ENCODE measurements at regions not wholly inside any gene's neighbourhood (a gene's known extent, or its start where the extent isn't known, plus 50 kb on each side); places are given as distances from the start of the nearest gene placed in this dataset.

DNA sequence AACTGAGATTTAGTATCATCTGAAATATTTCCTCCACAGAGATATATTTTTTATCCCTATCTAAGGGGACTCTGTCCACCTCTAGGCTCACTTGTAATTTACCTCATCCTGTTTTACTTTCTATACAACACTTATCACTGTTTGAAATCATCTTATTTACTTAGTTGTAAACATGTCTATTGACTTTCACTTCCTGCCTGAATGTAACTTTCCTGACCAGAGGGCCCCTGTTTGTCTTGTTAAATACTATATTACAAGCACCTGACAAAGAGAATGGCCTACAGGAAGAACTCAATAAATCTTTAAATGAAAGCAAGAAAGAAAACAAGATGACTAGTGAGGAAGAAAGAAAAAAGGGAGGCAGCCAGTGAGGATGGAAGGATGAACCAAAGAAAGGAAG, 1727.5 kb downstream of the LRRC4C start (continued):
- TF ChIP-seq, protein P1, sequence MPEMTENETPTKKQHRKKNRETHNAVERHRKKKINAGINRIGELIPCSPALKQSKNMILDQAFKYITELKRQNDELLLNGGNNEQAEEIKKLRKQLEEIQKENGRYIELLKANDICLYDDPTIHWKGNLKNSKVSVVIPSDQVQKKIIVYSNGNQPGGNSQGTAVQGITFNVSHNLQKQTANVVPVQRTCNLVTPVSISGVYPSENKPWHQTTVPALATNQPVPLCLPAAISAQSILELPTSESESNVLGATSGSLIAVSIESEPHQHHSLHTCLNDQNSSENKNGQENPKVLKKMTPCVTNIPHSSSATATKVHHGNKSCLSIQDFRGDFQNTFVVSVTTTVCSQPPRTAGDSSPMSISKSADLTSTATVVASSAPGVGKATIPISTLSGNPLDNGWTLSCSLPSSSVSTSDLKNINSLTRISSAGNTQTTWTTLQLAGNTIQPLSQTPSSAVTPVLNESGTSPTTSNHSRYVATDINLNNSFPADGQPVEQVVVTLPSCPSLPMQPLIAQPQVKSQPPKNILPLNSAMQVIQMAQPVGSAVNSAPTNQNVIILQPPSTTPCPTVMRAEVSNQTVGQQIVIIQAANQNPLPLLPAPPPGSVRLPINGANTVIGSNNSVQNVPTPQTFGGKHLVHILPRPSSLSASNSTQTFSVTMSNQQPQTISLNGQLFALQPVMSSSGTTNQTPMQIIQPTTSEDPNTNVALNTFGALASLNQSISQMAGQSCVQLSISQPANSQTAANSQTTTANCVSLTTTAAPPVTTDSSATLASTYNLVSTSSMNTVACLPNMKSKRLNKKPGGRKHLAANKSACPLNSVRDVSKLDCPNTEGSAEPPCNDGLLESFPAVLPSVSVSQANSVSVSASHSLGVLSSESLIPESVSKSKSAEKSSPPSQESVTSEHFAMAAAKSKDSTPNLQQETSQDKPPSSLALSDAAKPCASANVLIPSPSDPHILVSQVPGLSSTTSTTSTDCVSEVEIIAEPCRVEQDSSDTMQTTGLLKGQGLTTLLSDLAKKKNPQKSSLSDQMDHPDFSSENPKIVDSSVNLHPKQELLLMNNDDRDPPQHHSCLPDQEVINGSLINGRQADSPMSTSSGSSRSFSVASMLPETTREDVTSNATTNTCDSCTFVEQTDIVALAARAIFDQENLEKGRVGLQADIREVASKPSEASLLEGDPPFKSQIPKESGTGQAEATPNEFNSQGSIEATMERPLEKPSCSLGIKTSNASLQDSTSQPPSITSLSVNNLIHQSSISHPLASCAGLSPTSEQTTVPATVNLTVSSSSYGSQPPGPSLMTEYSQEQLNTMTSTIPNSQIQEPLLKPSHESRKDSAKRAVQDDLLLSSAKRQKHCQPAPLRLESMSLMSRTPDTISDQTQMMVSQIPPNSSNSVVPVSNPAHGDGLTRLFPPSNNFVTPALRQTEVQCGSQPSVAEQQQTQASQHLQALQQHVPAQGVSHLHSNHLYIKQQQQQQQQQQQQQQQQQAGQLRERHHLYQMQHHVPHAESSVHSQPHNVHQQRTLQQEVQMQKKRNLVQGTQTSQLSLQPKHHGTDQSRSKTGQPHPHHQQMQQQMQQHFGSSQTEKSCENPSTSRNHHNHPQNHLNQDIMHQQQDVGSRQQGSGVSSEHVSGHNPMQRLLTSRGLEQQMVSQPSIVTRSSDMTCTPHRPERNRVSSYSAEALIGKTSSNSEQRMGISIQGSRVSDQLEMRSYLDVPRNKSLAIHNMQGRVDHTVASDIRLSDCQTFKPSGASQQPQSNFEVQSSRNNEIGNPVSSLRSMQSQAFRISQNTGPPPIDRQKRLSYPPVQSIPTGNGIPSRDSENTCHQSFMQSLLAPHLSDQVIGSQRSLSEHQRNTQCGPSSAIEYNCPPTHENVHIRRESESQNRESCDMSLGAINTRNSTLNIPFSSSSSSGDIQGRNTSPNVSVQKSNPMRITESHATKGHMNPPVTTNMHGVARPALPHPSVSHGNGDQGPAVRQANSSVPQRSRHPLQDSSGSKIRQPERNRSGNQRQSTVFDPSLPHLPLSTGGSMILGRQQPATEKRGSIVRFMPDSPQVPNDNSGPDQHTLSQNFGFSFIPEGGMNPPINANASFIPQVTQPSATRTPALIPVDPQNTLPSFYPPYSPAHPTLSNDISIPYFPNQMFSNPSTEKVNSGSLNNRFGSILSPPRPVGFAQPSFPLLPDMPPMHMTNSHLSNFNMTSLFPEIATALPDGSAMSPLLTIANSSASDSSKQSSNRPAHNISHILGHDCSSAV (CRISPR knock-in tag; IDR thresholded peaks at IDR 0.05; ENCODE audit: borderline replicate concordance) = no peak
- TF ChIP-seq ZSCAN22 (CRISPR knock-in tag; IDR thresholded peaks at IDR 0.05) (no peak), SOX5 (CRISPR knock-in tag; IDR thresholded peaks at IDR 0.05; ENCODE audit: borderline replicate concordance) (peak; percentile 36; the same call in 1 of the 2 replicates), ZNF878 (CRISPR knock-in tag; IDR thresholded peaks at IDR 0.05) (no peak), ZNF607 (CRISPR knock-in tag; IDR thresholded peaks at IDR 0.05; ENCODE audit: borderline replicate concordance) (no peak)

DNA sequence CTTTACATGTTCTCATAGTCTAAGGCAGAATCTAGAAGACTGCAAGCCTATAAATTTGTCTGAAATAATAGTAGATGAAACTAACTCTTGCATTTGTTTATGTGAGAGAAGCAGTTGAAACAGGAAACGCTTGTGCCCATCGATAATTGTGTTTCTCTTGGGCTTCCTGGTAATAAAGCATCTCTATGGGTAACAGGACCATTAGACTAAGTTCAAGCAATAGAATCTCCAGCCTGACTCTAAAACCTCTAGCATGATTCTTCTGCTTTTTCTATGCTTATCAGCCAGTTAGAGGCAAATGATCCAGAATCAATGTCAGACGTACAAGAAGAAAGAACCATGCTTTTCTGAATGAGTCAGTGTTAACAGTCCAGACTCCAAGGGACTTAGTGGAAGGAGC, 1734.4 kb downstream of the LRRC4C start:
- no TSS peak for BruUV-seq (replicated peaks)
- H3K36me3 ChIP-seq (replicated peaks in 1 of 2; ENCODE audit: control insufficient read depth in 1 of 2, insufficient read depth in 2 of 2, low read length in 2 of 2) = no peaks in the 10 kb centered on the region
- no peaks in the 10 kb centered on the region for H4K20me1 ChIP-seq (ENCODE audit: insufficient read depth, low read length)
- ATAC-seq (no peak), FAIRE-seq (no peak), DNase-seq (ENCODE audit: low spot score) (no peak)
- H3K4me1 ChIP-seq (ENCODE audit: insufficient read depth, low read length) = no peaks in the 10 kb centered on the region
- TF ChIP-seq MED1 (CRISPR knock-in tag; IDR thresholded peaks at IDR 0.05) = no peak
- no peak for TF ChIP-seq ZFX (CRISPR knock-in tag; IDR thresholded peaks at IDR 0.05; ENCODE audit: low read depth)
- TF ChIP-seq TGIF2 (CRISPR knock-in tag; IDR thresholded peaks at IDR 0.05) = no peak
- TF ChIP-seq, protein P2, sequence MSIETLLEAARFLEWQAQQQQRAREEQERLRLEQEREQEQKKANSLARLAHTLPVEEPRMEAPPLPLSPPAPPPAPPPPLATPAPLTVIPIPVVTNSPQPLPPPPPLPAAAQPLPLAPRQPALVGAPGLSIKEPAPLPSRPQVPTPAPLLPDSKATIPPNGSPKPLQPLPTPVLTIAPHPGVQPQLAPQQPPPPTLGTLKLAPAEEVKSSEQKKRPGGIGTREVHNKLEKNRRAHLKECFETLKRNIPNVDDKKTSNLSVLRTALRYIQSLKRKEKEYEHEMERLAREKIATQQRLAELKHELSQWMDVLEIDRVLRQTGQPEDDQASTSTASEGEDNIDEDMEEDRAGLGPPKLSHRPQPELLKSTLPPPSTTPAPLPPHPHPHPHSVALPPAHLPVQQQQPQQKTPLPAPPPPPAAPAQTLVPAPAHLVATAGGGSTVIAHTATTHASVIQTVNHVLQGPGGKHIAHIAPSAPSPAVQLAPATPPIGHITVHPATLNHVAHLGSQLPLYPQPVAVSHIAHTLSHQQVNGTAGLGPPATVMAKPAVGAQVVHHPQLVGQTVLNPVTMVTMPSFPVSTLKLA (IDR thresholded peaks at IDR 0.05) = no peak
- no peak for TF ChIP-seq RBAK (CRISPR knock-in tag; IDR thresholded peaks at IDR 0.05)
- TF ChIP-seq ZBTB1 (CRISPR knock-in tag; IDR thresholded peaks at IDR 0.05; ENCODE audit: borderline replicate concordance) = no peak
- no peak for TF ChIP-seq PHF5A (CRISPR knock-in tag; IDR thresholded peaks at IDR 0.05; ENCODE audit: low read depth, unreplicated experiment)
- intact Hi-C loops (cut with micrococcal nuclease; ENCODE audit: unreplicated experiment) (no loop called here), in situ Hi-C loops (cut with HindIII; ENCODE audit: extremely low pct_ligation_motif_present, low pct_unique_long_range_greater_than_20kb) (no loop called here)
- no peak overlapping the region for H3K9ac ChIP-seq (ENCODE audit: insufficient read depth, low read depth, low read length)
- H3K9me3 ChIP-seq (ENCODE audit: low read length) = no peaks in the 10 kb centered on the region
- CTCF ChIA-PET (ENCODE audit: low intra/inter-chr PET ratio, low total read pairs) = no interaction called here
- H3K27me3 ChIP-seq (ENCODE audit: control insufficient read depth in 1 of 2, insufficient read depth in 2 of 2, low read length in 2 of 2) = no peaks in the 10 kb centered on the region
- H3K27ac ChIP-seq (ENCODE audit: extremely low read length, insufficient read depth, low read length) = no peak overlapping the region
- WGBS (ENCODE audit: low lambda C conversion rate) = 0% methylated on average over 3 of the region's 3 CpGs
- H2AFZ ChIP-seq (ENCODE audit: low read length) = no peak overlapping the region
- POLR2A ChIA-PET = no interaction called here
- H3K4me2 ChIP-seq (ENCODE audit: low read depth, low read length) = no peak overlapping the region
- H3K4me3 ChIP-seq (replicated peaks in 1 of 3; ENCODE audit: insufficient read depth in 1 of 3, low read depth in 2 of 3, low read length in 3 of 3) = no peak overlapping the region
- no peaks in the 10 kb centered on the region for H3K79me2 ChIP-seq (ENCODE audit: insufficient read depth, low read length)
